ENCODE measurements at regions not wholly inside any gene's neighbourhood (a gene's known extent, or its start where the extent isn't known, plus 50 kb on each side); places are given as distances from the start of the nearest gene placed in this dataset.

DNA sequence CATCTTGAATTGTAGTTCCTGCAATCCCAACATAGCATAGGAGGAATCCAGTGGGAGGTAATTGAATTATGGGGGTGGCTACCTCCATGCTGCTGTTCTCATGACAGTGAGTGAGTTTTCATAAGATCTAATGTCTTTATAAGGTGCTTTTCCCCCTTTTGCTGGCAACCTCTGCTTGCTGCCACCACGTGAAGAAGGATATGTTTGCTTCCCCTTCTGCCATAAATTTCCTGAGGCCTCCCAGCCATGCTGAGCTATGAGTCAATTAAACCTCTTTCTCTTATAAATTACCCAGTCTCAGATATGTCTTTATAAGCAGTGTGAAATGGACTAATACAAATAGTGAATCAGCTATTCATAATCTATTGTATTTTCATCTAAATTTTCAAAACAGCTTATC is 537.3 kb downstream of the EPHA3 start:
- TF ChIP-seq EP300 (IDR thresholded peaks at IDR 0.05; ENCODE audit: borderline replicate concordance in 1 of 2, low read depth in 2 of 2, low read length in 2 of 2) (no peak), TAF1 (IDR thresholded peaks at IDR 0.05; ENCODE audit: low read depth, low read length) (no peak), SIX5 (IDR thresholded peaks at IDR 0.05; ENCODE audit: low read depth, low read length) (no peak), POLR2A (IDR thresholded peaks at IDR 0.05; ENCODE audit: control extremely low read depth in 1 of 2, low read depth in 2 of 2, low read length in 2 of 2) (no peak), EGR1 (IDR thresholded peaks at IDR 0.05; ENCODE audit: borderline replicate concordance, low read depth, low read length) (no peak), PHF8 (conservative IDR thresholded peaks at IDR 0.05; ENCODE audit: low read depth, low read length) (no peak), POLR2AphosphoS5 (IDR thresholded peaks at IDR 0.05; ENCODE audit: low read depth, low read length) (no peak), SP2 (IDR thresholded peaks at IDR 0.05; ENCODE audit: low read length) (no peak), CHD1 (IDR thresholded peaks at IDR 0.05; ENCODE audit: low read depth, low read length) (no peak), USF2 (IDR thresholded peaks at IDR 0.05; ENCODE audit: low read length) (no peak)
- TF ChIP-seq, protein P1, sequence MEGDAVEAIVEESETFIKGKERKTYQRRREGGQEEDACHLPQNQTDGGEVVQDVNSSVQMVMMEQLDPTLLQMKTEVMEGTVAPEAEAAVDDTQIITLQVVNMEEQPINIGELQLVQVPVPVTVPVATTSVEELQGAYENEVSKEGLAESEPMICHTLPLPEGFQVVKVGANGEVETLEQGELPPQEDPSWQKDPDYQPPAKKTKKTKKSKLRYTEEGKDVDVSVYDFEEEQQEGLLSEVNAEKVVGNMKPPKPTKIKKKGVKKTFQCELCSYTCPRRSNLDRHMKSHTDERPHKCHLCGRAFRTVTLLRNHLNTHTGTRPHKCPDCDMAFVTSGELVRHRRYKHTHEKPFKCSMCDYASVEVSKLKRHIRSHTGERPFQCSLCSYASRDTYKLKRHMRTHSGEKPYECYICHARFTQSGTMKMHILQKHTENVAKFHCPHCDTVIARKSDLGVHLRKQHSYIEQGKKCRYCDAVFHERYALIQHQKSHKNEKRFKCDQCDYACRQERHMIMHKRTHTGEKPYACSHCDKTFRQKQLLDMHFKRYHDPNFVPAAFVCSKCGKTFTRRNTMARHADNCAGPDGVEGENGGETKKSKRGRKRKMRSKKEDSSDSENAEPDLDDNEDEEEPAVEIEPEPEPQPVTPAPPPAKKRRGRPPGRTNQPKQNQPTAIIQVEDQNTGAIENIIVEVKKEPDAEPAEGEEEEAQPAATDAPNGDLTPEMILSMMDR (IDR thresholded peaks at IDR 0.05; ENCODE audit: control extremely low read depth in 1 of 3, insufficient read depth in 1 of 3, low read depth in 1 of 3, low read length in 3 of 3): no peak
- TF ChIP-seq, protein P2, sequence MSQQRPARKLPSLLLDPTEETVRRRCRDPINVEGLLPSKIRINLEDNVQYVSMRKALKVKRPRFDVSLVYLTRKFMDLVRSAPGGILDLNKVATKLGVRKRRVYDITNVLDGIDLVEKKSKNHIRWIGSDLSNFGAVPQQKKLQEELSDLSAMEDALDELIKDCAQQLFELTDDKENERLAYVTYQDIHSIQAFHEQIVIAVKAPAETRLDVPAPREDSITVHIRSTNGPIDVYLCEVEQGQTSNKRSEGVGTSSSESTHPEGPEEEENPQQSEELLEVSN (IDR thresholded peaks at IDR 0.05): no peak

All from H1 (cell line).